Ishikawa (cell line): ENCODE measurements at regions not wholly inside any gene's neighbourhood (a gene's known extent, or its start where the extent isn't known, plus 50 kb on each side); places are given as distances from the start of the nearest gene placed in this dataset.

Experiments used
- CEBPB ChIP-seq: IDR thresholded peaks from 2 replicates; pipeline ENCODE4 v1.6.1; 2012
- CREB1 ChIP-seq: IDR thresholded peaks from 2 replicates; pipeline ENCODE4 v1.6.1; 2012; ENCODE audit warnings: low read depth
- EGR1 ChIP-seq: IDR thresholded peaks from 2 replicates; pipeline ENCODE4 v1.6.1; 2012
- EP300 ChIP-seq: IDR thresholded peaks from 2 replicates; pipeline ENCODE4 v1.6.1; 2012; ENCODE audit warnings: borderline replicate concordance
- FOXM1 ChIP-seq: IDR thresholded peaks from 2 replicates; pipeline ENCODE4 v1.6.1; 2012; ENCODE audit warnings: low read depth, borderline replicate concordance
- RAD21 ChIP-seq: IDR thresholded peaks from 2 replicates; pipeline ENCODE4 v1.6.1; 2012; ENCODE audit warnings: low read depth
- TAF1 ChIP-seq: IDR thresholded peaks from 2 replicates; pipeline ENCODE4 v1.6.1; 2012; ENCODE audit warnings: low read depth, mild to moderate bottlenecking
- TCF12 ChIP-seq: IDR thresholded peaks from 2 replicates; pipeline ENCODE4 v1.6.1; 2012; ENCODE audit warnings: low read depth
- TEAD4 ChIP-seq: IDR thresholded peaks from 2 replicates; pipeline ENCODE4 v1.6.1; 2012
- YY1 ChIP-seq: IDR thresholded peaks from 2 replicates; pipeline ENCODE4 v1.6.1; 2012; ENCODE audit warnings: low read depth
- ZBTB7A ChIP-seq: IDR thresholded peaks from 2 replicates; pipeline ENCODE4 v1.6.1; 2012; ENCODE audit warnings: low read depth
- TF ChIP-seq, protein P1 (sequence below): IDR thresholded peaks from 2 replicates; pipeline ENCODE4 v1.6.1; 2012
- TF ChIP-seq, protein P2 (sequence below): IDR thresholded peaks from 2 replicates; pipeline ENCODE4 v1.6.1; 2012
- TF ChIP-seq, protein P3 (sequence below): IDR thresholded peaks from 2 replicates; pipeline ENCODE4 v1.6.1; 2012; ENCODE audit warnings: low read depth, mild to moderate bottlenecking

DNA sequence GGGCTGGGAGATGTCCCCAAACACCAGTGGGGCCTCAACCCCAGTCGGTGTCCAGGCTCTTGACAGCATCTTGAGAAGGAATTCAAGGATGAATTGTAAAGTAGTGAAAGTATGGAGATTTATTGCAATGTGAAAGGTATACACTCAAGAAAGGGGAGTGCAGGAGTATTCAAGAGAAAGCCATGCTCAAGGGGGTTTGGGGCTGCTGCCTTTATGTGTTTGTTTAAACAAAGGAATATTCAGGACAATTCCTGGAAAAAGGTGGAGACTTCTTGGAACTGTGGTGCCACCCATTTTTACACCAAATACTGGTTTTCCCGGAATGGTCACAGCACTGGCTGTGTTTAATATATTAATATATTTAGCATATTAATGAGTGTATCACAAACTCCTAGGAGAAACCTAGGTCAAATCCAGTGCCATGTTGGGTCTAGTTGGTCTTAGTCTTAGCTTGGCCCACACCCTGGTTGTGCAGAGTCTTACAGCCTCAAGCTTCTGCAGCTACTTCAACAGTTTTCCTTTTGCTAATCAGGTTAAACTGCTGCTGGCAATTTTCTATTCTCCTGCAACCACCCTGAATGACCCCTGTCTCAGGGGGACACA is 138.5 kb upstream of the TMTC4 start:
- TF ChIP-seq TAF1 (no peak), YY1 (no peak), CEBPB (no peak), EP300 (no peak), CREB1 (no peak), RAD21 (no peak), TCF12 (no peak), EGR1 (no peak), FOXM1 (no peak), ZBTB7A (no peak), TEAD4 (no peak)
- TF ChIP-seq, protein P1, sequence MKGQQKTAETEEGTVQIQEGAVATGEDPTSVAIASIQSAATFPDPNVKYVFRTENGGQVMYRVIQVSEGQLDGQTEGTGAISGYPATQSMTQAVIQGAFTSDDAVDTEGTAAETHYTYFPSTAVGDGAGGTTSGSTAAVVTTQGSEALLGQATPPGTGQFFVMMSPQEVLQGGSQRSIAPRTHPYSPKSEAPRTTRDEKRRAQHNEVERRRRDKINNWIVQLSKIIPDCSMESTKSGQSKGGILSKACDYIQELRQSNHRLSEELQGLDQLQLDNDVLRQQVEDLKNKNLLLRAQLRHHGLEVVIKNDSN, result no peak
- TF ChIP-seq, protein P2, sequence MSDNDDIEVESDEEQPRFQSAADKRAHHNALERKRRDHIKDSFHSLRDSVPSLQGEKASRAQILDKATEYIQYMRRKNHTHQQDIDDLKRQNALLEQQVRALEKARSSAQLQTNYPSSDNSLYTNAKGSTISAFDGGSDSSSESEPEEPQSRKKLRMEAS, result no peak
- TF ChIP-seq, protein P3, sequence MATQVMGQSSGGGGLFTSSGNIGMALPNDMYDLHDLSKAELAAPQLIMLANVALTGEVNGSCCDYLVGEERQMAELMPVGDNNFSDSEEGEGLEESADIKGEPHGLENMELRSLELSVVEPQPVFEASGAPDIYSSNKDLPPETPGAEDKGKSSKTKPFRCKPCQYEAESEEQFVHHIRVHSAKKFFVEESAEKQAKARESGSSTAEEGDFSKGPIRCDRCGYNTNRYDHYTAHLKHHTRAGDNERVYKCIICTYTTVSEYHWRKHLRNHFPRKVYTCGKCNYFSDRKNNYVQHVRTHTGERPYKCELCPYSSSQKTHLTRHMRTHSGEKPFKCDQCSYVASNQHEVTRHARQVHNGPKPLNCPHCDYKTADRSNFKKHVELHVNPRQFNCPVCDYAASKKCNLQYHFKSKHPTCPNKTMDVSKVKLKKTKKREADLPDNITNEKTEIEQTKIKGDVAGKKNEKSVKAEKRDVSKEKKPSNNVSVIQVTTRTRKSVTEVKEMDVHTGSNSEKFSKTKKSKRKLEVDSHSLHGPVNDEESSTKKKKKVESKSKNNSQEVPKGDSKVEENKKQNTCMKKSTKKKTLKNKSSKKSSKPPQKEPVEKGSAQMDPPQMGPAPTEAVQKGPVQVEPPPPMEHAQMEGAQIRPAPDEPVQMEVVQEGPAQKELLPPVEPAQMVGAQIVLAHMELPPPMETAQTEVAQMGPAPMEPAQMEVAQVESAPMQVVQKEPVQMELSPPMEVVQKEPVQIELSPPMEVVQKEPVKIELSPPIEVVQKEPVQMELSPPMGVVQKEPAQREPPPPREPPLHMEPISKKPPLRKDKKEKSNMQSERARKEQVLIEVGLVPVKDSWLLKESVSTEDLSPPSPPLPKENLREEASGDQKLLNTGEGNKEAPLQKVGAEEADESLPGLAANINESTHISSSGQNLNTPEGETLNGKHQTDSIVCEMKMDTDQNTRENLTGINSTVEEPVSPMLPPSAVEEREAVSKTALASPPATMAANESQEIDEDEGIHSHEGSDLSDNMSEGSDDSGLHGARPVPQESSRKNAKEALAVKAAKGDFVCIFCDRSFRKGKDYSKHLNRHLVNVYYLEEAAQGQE, result no peak
